Jurkat, Clone E6-1 (cell line): ENCODE measurements at regions not wholly inside any gene's neighbourhood (a gene's known extent, or its start where the extent isn't known, plus 50 kb on each side); places are given as distances from the start of the nearest gene placed in this dataset.

Experiments used
- DNase-seq: peaks from one replicate; pipeline ENCODE4 v3.0.0-alpha.2; 2011; ENCODE audit warnings: low read depth, low spot score
- H3K4me3 ChIP-seq: 2 replicates; pipeline ENCODE4 v1.5.1; 2011; ENCODE audit warnings: mild to moderate bottlenecking, low read length, control low read depth, moderate library complexity

DNA sequence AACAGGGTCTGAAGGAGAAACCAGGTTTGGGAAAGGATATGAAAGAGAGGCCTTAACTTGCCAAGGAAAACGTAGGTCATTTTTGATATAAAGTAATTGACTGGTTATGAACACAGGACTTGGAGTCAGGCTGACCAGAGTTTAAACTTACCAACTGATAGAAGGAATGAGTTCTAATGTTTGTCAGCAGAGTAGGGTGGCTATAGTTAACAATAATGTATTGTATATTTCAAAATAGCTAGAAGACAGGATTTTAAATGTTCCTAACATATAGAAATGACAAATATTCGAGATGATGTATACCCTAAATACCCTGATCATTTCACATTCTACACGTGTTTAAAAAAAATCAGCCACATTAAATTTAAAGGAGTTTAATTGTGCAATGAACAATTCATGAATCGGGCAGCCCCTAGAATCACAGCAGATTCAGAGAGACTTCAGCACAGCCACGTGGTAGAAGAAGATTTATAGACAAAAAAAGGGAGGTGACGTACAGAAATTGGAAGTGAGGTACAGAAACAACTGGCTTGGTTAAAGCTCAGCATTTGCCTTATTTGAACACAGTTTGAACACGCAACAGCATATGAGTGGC is 52.5 kb upstream of the PLEKHG7 start:
- no peak for DNase-seq
- H3K4me3 ChIP-seq: no peak overlapping the region

DNA sequence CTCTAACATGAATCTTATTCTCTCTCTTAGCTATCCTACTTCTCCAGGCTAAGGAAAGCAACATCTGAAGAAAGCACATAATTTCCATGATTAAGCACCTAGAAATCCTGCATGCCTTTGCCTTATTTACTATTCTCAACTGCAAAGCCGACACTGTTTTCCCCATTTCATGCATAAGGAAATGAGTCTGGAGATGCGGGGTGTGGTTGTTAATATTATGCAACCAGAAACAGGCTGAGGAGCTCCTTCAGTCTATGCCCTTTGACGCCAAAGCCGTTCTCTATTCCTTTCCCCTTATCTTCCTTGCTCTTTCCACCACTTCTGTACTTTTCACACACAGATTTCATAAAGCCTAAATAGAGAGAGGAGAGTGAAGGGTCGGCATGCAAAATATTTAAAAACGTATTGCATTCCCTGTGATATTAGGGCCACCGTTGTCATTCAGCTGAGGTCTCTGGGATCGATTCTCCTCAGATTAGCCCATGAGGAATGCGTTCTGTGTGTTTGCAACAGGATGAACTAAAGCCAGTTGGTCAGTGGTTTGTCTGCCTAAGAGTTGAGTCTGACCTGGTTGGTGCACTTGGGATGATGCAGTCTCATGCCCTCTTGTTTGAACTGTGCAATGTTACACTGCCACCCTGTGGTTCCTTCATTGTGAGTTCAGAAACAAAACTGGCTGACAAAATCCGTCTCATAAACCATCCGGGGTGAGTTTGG is 53.1 kb upstream of the PLEKHG7 start:
- DNase-seq: peak; percentile 54
- H3K4me3 ChIP-seq: no peak overlapping the region

DNA sequence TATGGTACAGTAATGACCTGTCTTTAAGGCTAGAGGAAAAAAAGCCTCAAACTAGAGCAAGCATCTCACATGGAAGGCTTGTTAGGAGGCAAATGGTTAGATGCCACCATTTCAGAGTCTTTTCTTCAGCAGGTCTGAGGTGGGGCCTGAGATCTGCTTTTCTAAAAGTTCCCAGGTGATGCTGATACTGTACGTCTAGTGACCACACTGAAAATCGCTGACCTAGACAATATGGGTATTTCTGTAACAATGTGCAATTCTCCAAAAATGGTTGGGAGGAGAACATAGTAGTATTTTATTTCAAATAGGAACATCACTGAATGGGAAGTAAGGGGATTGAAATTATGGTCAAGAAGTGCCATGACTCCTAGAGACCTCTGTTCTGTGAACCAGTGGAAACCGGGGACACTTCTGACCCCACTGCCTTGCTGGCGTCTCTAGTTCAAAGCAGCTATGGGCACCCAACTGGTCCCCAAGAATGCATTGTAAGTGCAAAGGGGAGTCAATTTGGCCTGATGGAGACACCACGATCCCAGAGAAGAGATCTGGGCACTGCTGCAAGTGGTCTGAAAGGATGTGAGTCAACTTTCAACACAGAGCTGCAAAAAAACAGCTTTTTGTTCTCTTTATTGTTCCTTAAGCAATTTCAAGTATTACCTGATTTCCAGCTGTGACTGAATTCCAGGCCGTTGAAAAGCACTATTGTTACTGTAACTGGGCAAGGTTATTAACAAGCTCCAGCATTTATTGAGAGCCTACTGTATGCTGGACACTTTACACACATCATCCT is 54.4 kb upstream of the PLEKHG7 start:
- H3K4me3 ChIP-seq: no peak overlapping the region
- no peak for DNase-seq

DNA sequence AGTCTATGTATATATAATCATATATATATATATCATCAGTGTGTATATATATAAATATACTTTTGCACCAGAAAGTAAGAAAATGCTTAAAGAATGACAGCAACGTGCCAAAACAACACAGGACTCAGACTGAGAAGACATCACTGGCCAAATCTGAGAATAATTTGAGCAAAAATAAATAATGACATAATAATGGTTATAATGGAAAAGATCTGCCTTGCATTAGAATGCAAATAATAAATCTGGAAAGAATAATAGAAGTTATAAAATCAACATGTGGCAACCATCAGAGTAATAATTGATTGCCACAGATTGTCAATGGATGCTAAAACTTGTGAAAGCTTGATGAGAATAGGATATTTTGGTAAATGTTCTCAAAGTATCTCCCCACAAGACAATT is 61.5 kb upstream of the PLEKHG7 start:
- no peak for DNase-seq
- no peak overlapping the region for H3K4me3 ChIP-seq

DNA sequence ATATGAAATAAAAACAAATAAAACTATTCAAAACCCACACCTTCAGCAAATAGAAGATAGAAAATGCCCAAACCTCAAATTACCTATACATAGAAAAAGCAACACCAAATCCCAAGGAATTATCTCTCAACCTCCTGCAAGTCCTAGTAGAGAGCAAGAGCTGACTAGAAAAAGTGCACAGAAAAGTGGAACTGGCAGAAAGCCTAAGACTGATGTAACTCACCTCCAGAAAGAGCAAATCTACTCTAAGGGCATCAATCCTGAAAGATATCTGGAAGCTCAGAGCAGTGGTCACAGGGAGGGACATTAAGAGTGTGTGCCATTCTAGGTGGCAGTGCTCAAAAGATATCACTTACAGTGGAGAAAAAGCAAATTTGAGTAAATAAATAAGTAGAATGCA is 62.1 kb upstream of the PLEKHG7 start:
- H3K4me3 ChIP-seq: no peak overlapping the region
- no peak for DNase-seq

DNA sequence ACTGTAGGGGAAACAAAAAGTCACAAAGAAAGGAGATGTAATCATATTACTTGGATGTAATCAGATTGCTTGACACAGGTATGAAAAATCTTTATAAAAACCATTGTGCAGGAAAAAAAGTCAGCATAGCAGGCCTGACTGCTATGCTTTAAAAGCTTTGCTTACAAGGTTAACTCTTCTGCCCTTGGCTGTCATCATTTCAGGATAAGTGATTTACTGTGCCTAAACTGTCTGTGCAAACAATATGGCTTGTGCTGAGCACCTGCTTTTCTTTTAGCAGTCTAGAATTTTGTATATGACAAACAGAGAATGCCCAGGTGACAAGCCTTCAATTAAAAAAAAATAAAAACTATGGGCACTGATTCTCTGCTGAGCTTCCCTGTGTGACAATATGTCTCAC is 63.8 kb upstream of the PLEKHG7 start:
- DNase-seq: no peak

DNA sequence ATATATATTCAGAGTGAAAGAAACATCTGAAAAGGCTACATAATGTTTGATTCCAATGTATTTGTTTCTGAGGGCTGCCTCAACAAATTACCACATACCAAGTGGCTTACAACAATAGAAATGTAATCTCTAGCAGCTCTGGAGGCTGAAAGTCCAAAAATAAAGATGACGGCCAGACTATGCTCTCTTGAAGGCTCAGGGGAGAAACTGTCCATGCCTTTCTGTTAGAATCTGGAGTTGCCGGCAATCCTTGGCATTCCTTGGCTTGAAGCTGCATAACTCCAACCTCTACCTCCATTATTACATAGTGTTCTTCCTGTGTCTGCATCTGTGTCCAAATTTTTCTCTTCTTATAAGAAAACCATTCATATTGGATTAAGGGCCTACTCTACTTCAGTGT is 68.1 kb upstream of the PLEKHG7 start:
- DNase-seq: no peak
- H3K4me3 ChIP-seq: no peak overlapping the region

More for the DNA sequence above, 63.8 kb upstream of the PLEKHG7 start:
- H3K4me3 ChIP-seq: no peak overlapping the region

DNA sequence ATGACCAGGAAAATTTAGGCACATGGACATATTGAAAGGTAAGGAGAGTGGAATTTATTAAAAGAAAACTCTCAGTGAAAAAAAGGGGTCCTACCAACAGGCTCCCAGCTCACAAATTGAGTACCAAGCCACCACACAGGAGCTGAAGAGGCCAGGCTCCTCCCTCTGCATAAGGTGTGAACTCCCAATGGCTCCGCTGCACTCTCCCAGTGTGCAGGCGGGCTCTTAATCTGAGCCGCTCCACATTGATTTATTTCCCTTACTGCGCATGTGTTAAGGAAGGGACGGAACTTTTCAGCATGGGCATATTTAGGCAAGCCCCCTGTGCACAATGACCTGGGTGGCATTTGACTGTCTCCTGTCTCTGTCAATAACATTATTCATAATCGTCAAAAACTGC is 68.6 kb upstream of the PLEKHG7 start:
- H3K4me3 ChIP-seq: no peak overlapping the region
- no peak for DNase-seq

DNA sequence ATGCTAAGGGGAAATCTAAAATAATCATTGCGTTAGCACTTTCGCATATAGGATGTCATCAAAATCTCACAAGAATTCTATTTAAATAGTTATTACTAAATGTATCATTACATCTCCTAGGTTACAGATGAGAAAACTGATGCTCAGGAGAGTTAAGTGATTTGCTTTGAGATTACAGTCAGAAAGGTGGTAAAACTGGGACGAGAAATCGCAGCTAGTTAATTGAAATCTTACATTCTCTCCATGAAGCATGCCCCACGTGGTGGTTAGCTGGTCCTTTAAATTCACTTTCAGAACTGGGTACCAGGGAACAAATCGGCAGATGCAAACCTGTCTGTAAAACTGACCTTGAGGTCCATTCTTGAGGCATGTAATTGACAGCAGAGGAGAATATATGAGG is 71.8 kb upstream of the PLEKHG7 start:
- H3K4me3 ChIP-seq: no peak overlapping the region
- no peak for DNase-seq

DNA sequence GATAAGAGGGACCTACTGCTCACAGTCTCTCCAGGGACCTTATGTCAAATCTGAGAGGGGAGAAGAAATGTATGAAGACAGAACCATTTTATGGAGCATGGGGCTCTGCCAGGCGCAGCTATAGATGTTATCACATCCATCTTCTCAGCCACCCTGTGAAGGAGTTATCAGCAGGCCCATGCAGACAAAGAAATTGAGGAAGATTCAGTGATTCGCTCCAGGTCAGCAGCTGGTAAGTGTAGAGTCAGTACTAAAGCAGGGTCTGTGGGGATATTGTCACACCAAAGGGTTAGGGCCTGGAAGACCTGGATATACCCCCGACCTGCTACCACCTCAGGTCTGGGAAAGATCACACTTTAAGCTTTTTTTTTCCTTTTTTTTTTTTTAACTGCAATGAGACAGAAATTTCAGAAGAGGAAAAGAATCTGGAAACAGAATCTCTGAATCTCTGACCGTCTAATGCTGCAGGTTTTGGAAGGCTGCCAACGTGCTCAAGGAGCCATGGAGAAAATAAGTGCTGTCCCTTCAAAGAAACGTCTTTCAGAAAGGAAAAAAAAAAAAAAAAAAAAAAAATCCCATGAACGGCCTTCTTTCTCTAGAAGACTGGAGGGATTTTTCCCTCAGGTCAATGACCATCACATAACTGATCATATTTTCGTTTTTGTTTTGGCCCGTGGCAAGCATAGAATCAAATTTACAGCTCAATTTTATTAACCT is 73.3 kb upstream of the PLEKHG7 start:
- DNase-seq: no peak
- no peak overlapping the region for H3K4me3 ChIP-seq

DNA sequence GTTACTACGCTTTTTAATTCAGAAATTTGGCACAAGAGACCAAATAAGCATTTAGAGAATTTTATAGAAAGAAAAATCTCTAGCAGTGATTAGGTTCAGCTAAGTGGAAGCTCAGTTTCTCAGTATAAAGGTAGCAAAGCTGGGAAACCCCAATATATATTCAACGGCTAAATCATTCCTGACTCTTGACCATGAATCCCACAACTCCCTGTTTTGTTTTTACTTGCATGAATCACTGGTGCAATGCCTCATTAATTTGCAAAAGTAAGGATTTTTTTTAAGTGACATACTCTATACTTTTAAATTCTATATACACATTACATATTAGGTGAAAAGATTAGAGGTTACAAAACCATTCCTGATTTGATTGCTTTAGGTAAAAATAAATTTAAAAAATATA is 74.3 kb upstream of the PLEKHG7 start:
- no peak overlapping the region for H3K4me3 ChIP-seq
- no peak for DNase-seq

DNA sequence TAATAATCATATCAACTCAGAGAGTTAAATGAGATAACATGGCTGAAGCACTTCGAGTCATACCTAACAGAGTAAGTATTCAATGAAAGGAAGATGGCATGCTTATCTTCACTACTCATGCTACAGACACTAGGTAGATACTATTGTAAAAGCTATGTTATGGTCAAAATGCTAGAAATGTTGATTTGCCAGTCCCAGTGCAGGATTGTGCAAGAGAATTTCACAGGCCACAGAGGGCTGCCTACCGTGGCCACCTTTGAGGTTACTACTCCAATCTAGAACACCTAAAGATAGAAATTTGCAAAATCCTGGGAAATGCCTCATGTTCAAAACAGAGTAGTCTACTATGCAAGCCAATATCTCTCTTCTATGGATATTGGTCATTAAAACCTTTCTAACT is 75.3 kb upstream of the PLEKHG7 start:
- DNase-seq: no peak

DNA sequence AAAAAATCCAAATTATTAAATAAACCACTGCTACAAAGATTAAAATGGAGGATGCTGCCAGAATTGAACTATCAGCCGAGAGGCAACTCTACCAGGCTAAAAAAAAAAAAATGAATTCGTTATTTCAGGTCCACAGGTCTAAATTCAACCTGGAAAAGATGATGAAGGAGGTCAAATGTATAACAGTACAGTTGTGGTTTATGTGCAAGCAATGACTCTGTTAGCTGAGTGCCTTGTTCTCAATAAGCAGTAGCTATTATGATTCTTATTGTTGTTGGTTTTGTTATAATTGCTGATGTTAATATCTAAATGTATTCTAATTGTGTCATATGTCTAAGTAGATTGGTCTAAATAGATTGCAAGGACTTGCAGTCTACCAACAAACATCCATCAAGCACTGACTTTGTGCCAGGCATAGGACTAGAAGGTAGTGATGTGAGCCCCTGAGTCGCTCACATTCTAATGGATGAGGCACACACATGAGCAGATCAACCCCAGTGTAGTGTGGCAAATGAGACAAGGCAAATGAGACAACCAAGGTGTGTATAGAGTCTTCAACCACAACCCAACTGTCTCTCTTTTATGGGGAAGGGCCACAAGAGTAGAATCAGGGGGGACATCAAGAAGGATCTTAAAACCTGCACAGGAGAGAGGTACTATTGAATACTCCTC is 77.0 kb upstream of the PLEKHG7 start:
- DNase-seq: no peak
- H3K4me3 ChIP-seq: no peak overlapping the region

More for the DNA sequence above, 75.3 kb upstream of the PLEKHG7 start:
- H3K4me3 ChIP-seq: no peak overlapping the region

DNA sequence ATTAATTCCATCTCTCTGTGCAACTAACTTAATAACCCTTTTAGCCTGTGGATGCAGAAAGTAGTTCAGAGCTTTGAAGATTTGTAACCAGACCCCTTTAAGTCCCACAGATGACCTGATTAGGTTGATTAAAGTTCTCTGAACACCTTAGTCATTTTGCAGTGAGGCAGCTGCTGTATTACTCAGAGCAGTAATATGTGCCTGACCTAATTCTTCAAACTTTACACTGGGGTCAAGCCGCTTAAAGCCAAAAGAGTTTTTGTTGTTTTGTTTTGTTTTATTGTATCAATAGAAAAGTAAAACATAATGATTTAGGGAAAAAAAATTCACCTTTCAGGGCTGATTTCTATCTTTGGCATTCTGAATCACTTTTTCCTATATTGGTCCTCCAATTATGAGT is 78.6 kb upstream of the PLEKHG7 start:
- DNase-seq: no peak
- no peak overlapping the region for H3K4me3 ChIP-seq

DNA sequence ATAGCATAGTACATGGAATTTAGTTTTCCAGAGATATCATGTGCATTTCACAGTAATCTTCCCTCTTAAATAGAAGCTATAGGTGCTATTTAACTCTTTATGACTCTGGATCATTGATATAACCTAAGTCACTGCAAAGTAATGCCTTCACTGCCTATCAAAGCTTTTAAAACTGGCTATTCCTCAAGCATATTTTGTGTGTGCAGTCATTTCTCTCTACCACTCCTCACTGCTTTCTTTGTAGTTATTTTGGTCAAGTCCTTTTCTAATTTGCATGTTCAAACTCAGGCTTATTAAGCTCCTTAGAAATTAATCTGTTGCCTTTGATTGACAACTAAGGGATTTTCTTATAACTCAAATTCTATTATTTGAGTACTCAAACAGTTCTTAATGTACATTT is 79.4 kb upstream of the PLEKHG7 start:
- H3K4me3 ChIP-seq: no peak overlapping the region
- no peak for DNase-seq

DNA sequence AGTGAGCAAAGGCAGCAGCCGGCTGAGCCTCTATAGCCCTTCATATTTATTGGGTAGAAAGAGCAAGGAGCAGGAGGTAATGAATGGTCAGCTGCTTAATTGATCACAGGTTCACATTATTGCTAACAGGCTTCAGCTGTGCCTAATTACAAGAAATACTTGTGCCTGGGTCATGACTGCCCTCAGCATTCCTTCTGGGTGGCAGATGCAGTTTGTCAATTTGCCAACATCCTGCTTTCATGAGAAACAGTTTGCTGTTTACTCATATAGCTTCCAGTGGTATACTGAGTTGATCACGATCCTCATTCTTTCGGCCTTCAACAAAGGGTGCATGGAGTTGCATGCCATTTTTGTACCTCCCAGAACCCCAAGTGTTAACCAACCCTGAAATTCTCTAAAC is 81.0 kb upstream of the PLEKHG7 start:
- no peak for DNase-seq
- no peak overlapping the region for H3K4me3 ChIP-seq

DNA sequence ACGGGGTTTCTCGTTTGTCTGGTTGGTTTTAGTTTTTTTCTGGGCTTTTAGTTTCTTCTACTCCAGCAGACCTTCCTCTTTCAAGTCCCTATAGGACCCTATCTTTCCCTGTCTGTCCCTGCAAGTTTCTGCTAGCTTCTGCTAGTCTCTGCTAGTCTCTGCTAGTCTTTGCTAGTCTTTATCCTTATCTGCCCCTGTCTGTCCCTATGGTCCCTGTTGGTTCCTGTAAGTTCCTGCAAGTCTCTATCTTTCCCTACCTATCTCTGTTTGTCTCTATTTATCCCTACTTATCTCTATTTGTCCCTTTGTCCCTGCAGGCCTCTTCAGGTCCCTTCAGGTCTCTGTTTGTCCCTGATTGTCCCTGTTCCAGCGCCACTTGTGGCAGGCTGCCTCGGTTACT is 81.5 kb upstream of the PLEKHG7 start:
- no peak for DNase-seq
- H3K4me3 ChIP-seq: no peak overlapping the region

DNA sequence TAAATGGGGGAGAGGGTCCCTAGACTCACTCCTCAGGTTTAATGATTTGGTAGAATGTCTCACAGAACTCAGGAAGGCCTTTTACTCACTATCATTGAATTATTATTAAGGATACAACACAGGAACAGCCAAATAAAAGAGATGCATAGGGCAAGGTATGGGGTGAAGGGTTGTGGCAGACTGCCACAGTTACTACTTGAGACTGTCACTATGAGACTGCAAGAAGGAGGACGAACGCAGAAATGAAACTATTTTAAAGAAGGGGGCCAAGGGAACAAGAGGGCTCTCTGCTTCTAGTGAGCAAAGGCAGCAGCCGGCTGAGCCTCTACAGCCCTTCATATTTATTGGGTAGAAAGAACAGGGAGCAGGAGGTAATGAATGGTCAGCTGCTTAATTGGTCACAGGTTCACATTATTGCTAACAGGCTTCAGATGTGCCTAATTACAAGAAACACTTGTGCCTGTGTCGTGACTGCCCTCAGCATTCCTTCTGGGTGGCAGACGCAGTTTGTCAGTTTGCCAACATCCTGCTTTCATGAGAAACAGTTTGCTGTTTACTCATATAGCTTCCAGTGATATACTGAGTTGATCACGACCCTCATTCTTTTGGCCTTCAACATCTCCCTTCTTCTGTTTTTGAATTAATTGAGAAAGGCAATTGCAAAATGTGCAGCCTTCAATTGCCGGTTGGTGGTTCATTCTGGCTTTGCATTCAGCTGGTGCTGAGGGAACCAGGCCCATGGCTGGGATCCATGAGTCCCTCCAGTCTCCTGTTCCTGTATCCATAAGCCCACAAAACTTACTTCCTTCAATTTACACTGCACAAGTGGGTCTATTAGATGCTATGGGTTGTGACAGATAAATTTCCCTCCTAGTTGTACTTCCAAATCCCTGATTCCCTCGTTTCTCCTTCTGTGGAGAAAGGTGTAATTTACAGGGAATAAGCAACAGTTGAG is 82.8 kb upstream of the PLEKHG7 start:
- H3K4me3 ChIP-seq: no peak overlapping the region
- DNase-seq: no peak
